ENCODE measurements at regions not wholly inside any gene's neighbourhood (a gene's known extent, or its start where the extent isn't known, plus 50 kb on each side); places are given as distances from the start of the nearest gene placed in this dataset.

GRCh38 chr1:239558991-239559390 is 172.6 kb downstream of the CHRM3 start:
- TF ChIP-seq CTCF (IDR thresholded peaks at IDR 0.05; ENCODE audit: low read length) (no peak), EZH2phosphoT487 (IDR thresholded peaks at IDR 0.05; ENCODE audit: low read length) (no peak), EZH2 (optimal IDR thresholded peaks at IDR 0.05; ENCODE audit: low read depth, low read length) (no peak)
